Prostate gland (tissue), 2 donors: ENCODE measurements at regions not wholly inside any gene's neighbourhood (a gene's known extent, or its start where the extent isn't known, plus 50 kb on each side); places are given as distances from the start of the nearest gene placed in this dataset.

Experiments
- CTCF ChIP-seq, 4 experiments: fragments of 200-600 bp in 2 of 4; fragments of 450-650 bp in 2 of 4; sonication (generic) in 2 of 4; IDR thresholded peaks; 1 replicate in 3 of 4; 2 replicates in 1 of 4; pipeline ENCODE4 v1.5.1; 2016 to 2019; ENCODE audit warnings: antibody characterized with exemption in 4 of 4, mild to moderate bottlenecking in 2 of 4, moderate library complexity in 2 of 4
- POLR2A ChIP-seq: fragments of 450-650 bp; IDR thresholded peaks from one replicate; pipeline ENCODE4 v1.6.1; 2016; ENCODE audit warnings: antibody characterized with exemption, mild to moderate bottlenecking
- POLR2AphosphoS5 ChIP-seq: sonication (generic); formaldehyde crosslinking; IDR thresholded peaks from one replicate; pipeline ENCODE4 v1.6.1; 2017; ENCODE audit warnings: antibody characterized with exemption

DNA sequence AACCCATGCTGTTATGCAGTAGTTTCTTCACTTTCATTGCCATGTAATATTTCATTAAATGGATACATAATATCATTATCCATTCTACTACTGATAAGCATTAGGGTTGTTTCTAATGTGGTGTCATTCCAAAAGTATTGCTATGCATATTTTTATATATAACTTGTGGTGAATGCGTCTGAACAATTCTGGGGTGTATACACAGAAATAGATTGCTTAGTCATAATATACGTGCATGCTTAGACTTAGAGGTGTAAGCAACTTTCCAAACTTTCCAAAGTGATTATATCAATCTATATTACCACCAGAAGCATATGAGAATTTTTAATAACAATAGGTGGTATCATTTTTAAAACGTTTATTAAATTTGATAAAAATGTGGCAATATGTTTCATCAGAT, 540.9 kb downstream of the DSC3 start:
- no peak for TF ChIP-seq POLR2AphosphoS5
- TF ChIP-seq CTCF (IDR thresholded peaks at IDR 0.05), result no peak
- TF ChIP-seq POLR2A, result no peak
